ENCODE measurements at regions not wholly inside any gene's neighbourhood (a gene's known extent, or its start where the extent isn't known, plus 50 kb on each side); places are given as distances from the start of the nearest gene placed in this dataset.

GRCh38 chr10:109769966-109770365 lies 153.3 kb downstream of the XPNPEP1 start:
- TF ChIP-seq CTCF (IDR thresholded peaks at IDR 0.05; ENCODE audit: insufficient read depth, low read length, poor library complexity, severe bottlenecking), result no peak
- TF ChIP-seq EZH2phosphoT487 (conservative IDR thresholded peaks at IDR 0.05; ENCODE audit: low read length), result no peak
